GM23338 (cell line): ENCODE measurements at regions not wholly inside any gene's neighbourhood (a gene's known extent, or its start where the extent isn't known, plus 50 kb on each side); places are given as distances from the start of the nearest gene placed in this dataset.

Experiments
- ATAC-seq: fragments of 200-7000 bp; cut with Tn5 transposase; 3 replicates; pipeline ENCODE4 v1.9.1; 2020
- DNase-seq: peaks from one replicate; pipeline ENCODE4 v3.0.0-alpha.2; 2015; ENCODE audit warnings: low spot score
- H2AFZ ChIP-seq: fragments of 200-600 bp; sonication (generic); 2 replicates; pipeline ENCODE4 v1.8.0; 2016; ENCODE audit warnings: antibody characterized with exemption, mild to moderate bottlenecking, moderate library complexity
- H3F3A ChIP-seq: fragments of 200-600 bp; sonication (generic); replicated peaks from 2 replicates; pipeline ENCODE4 v1.8.0; 2017; ENCODE audit warnings: antibody characterized with exemption, mixed run types, low read depth
- H3K27ac ChIP-seq: fragments of 200-600 bp; sonication (generic); 2 replicates; pipeline ENCODE4 v1.6.1; 2016; ENCODE audit warnings: low read depth
- H3K27me3 ChIP-seq: fragments of 200-600 bp; sonication (generic); 2 replicates; pipeline ENCODE4 v1.8.0; 2016; ENCODE audit warnings: mild to moderate bottlenecking, mixed run types, moderate library complexity; ENCODE audit not compliant: insufficient read depth
- H3K36me3 ChIP-seq: fragments of 200-600 bp; sonication (generic); 2 replicates; pipeline ENCODE4 v1.8.0; 2016; ENCODE audit warnings: mild to moderate bottlenecking; ENCODE audit not compliant: insufficient read depth
- H3K4me1 ChIP-seq: fragments of 200-600 bp; sonication (generic); 2 replicates; pipeline ENCODE4 v1.8.0; 2016; ENCODE audit warnings: mild to moderate bottlenecking, moderate library complexity; ENCODE audit not compliant: insufficient read depth
- H3K4me2 ChIP-seq: fragments of 200-600 bp; sonication (generic); 2 replicates; pipeline ENCODE4 v1.7.1; 2017; ENCODE audit warnings: mixed run types
- H3K4me3 ChIP-seq: fragments of 200-600 bp; sonication (generic); 2 replicates; pipeline ENCODE4 v1.6.1; 2016; ENCODE audit warnings: mixed run types
- H3K79me2 ChIP-seq: fragments of 200-600 bp; sonication (generic); replicated peaks from 2 replicates; pipeline ENCODE4 v1.8.0; 2017; ENCODE audit warnings: mild to moderate bottlenecking; ENCODE audit not compliant: insufficient read depth
- H3K9me2 ChIP-seq: fragments of 200-600 bp; sonication (generic); 2 replicates; pipeline ENCODE4 v1.8.0; 2017; ENCODE audit not compliant: insufficient read depth
- H4K20me1 ChIP-seq: fragments of 200-600 bp; sonication (generic); replicated peaks from 2 replicates; pipeline ENCODE4 v1.8.0; 2017; ENCODE audit warnings: mild to moderate bottlenecking; ENCODE audit not compliant: insufficient read depth
- H3K27ac Mint-ChIP-seq: 2 replicates; pipeline ENCODE4 v1.8.0; 2020; ENCODE audit warnings: inconsistent platforms, mild to moderate bottlenecking, moderate library complexity, mixed read lengths
- H3K27me3 Mint-ChIP-seq: 3 replicates; pipeline ENCODE4 v1.8.0; 2022; ENCODE audit warnings: low read depth, mild to moderate bottlenecking, moderate library complexity, mixed read lengths, inconsistent platforms; ENCODE audit not compliant: insufficient read depth, poor library complexity
- H3K36me3 Mint-ChIP-seq: 3 replicates; pipeline ENCODE4 v1.8.0; 2021; ENCODE audit warnings: low read depth, mild to moderate bottlenecking, inconsistent platforms, moderate library complexity, mixed read lengths
- H3K4me1 Mint-ChIP-seq: 3 replicates; pipeline ENCODE4 v1.8.0; 2020; ENCODE audit warnings: mild to moderate bottlenecking, inconsistent platforms, mixed read lengths
- H3K4me3 Mint-ChIP-seq: 3 replicates; pipeline ENCODE4 v1.8.0; 2021; ENCODE audit warnings: moderate library complexity, mild to moderate bottlenecking, inconsistent platforms, mixed read lengths
- H3K9me3 Mint-ChIP-seq: 3 replicates; pipeline ENCODE4 v1.8.0; 2020; ENCODE audit warnings: moderate library complexity, mild to moderate bottlenecking, inconsistent platforms, mixed read lengths
- EZH2 ChIP-seq: fragments of 200-600 bp; sonication (generic); IDR thresholded peaks from one replicate; pipeline ENCODE4 v1.8.0; 2017; ENCODE audit warnings: antibody characterized with exemption, mild to moderate bottlenecking, low read depth; ENCODE audit not compliant: unreplicated experiment
- EZH2phosphoT487 ChIP-seq: fragments of 200-600 bp; sonication (generic); IDR thresholded peaks from one replicate; pipeline ENCODE4 v1.8.1; 2018; ENCODE audit warnings: antibody characterized with exemption; ENCODE audit not compliant: unreplicated experiment
- JUNB ChIP-seq: IDR thresholded peaks from one replicate; pipeline ENCODE4 v1.6.1; 2016; ENCODE audit warnings: antibody characterized with exemption; ENCODE audit not compliant: unreplicated experiment
- NANOG ChIP-seq: IDR thresholded peaks from 2 replicates; pipeline ENCODE4 v1.6.1; 2016; ENCODE audit warnings: antibody characterized with exemption, borderline replicate concordance
- STAT1 ChIP-seq: IDR thresholded peaks from one replicate; pipeline ENCODE4 v1.6.1; 2016; ENCODE audit warnings: antibody characterized with exemption; ENCODE audit not compliant: unreplicated experiment
- ZNF331 ChIP-seq: fragments of 250-450 bp; sonication (Bioruptor Pico); IDR thresholded peaks from 2 replicates; pipeline ENCODE4 v1.5.0; 2020; ENCODE audit warnings: low read depth, mild to moderate bottlenecking, moderate library complexity
- TF ChIP-seq, protein P1 (sequence below): IDR thresholded peaks from one replicate; pipeline ENCODE4 v1.6.1; 2018; ENCODE audit warnings: antibody characterized with exemption; ENCODE audit not compliant: unreplicated experiment
- TF ChIP-seq, protein P2 (sequence below): fragments of 250-450 bp; sonication (Bioruptor Pico); IDR thresholded peaks from 2 replicates; pipeline ENCODE4 v1.5.0; 2020; ENCODE audit warnings: mild to moderate bottlenecking, moderate library complexity
- TF ChIP-seq, protein P3 (sequence below): IDR thresholded peaks from 2 replicates; pipeline ENCODE4 v1.6.1; 2016; ENCODE audit warnings: antibody characterized with exemption
- TF ChIP-seq, protein P4 (sequence below), 2 experiments: fragments of 200-600 bp in 1 of 2; sonication (generic) in 1 of 2; conservative IDR thresholded peaks; 2 replicates each; pipeline versions ENCODE4 v1.5.1 to v1.6.1; 2016 to 2017; ENCODE audit warnings: antibody characterized with exemption in 2 of 2, low read depth in 2 of 2, mild to moderate bottlenecking in 2 of 2, moderate library complexity in 1 of 2

DNA sequence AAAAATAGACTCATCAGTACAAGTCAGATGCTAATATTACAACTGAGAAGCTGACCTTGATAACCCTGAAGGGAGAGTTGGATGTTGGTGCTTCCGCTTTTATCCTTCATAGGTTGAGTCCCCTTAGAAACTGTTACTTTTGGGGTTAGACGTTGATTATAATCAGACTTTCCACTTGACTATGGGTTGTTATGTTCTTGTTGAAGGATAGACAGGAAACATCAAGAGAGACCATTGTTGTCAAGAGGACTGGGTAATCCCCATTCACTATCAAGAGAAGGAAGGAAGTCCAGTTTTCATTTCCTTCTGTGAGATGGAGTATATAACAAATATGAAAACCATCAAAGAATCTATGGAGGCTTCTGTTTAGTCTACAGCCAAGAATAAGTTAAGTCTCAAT, 229.9 kb upstream of the AFF2 start:
- no peaks in the 10 kb centered on the region for H3F3A ChIP-seq
- DNase-seq: no peak
- no peak overlapping the region for H3K4me3 Mint-ChIP-seq
- no peaks in the 10 kb centered on the region for H3K36me3 ChIP-seq
- H3K79me2 ChIP-seq: no peaks in the 10 kb centered on the region
- H3K27ac ChIP-seq: no peak overlapping the region
- no peak overlapping the region for H2AFZ ChIP-seq
- TF ChIP-seq STAT1 (no peak), ZNF331 (CRISPR knock-in tag) (no peak), EZH2phosphoT487 (no peak), NANOG (no peak), EZH2 (no peak), JUNB (no peak)
- TF ChIP-seq, protein P1, sequence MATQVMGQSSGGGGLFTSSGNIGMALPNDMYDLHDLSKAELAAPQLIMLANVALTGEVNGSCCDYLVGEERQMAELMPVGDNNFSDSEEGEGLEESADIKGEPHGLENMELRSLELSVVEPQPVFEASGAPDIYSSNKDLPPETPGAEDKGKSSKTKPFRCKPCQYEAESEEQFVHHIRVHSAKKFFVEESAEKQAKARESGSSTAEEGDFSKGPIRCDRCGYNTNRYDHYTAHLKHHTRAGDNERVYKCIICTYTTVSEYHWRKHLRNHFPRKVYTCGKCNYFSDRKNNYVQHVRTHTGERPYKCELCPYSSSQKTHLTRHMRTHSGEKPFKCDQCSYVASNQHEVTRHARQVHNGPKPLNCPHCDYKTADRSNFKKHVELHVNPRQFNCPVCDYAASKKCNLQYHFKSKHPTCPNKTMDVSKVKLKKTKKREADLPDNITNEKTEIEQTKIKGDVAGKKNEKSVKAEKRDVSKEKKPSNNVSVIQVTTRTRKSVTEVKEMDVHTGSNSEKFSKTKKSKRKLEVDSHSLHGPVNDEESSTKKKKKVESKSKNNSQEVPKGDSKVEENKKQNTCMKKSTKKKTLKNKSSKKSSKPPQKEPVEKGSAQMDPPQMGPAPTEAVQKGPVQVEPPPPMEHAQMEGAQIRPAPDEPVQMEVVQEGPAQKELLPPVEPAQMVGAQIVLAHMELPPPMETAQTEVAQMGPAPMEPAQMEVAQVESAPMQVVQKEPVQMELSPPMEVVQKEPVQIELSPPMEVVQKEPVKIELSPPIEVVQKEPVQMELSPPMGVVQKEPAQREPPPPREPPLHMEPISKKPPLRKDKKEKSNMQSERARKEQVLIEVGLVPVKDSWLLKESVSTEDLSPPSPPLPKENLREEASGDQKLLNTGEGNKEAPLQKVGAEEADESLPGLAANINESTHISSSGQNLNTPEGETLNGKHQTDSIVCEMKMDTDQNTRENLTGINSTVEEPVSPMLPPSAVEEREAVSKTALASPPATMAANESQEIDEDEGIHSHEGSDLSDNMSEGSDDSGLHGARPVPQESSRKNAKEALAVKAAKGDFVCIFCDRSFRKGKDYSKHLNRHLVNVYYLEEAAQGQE: no peak
- TF ChIP-seq, protein P2, sequence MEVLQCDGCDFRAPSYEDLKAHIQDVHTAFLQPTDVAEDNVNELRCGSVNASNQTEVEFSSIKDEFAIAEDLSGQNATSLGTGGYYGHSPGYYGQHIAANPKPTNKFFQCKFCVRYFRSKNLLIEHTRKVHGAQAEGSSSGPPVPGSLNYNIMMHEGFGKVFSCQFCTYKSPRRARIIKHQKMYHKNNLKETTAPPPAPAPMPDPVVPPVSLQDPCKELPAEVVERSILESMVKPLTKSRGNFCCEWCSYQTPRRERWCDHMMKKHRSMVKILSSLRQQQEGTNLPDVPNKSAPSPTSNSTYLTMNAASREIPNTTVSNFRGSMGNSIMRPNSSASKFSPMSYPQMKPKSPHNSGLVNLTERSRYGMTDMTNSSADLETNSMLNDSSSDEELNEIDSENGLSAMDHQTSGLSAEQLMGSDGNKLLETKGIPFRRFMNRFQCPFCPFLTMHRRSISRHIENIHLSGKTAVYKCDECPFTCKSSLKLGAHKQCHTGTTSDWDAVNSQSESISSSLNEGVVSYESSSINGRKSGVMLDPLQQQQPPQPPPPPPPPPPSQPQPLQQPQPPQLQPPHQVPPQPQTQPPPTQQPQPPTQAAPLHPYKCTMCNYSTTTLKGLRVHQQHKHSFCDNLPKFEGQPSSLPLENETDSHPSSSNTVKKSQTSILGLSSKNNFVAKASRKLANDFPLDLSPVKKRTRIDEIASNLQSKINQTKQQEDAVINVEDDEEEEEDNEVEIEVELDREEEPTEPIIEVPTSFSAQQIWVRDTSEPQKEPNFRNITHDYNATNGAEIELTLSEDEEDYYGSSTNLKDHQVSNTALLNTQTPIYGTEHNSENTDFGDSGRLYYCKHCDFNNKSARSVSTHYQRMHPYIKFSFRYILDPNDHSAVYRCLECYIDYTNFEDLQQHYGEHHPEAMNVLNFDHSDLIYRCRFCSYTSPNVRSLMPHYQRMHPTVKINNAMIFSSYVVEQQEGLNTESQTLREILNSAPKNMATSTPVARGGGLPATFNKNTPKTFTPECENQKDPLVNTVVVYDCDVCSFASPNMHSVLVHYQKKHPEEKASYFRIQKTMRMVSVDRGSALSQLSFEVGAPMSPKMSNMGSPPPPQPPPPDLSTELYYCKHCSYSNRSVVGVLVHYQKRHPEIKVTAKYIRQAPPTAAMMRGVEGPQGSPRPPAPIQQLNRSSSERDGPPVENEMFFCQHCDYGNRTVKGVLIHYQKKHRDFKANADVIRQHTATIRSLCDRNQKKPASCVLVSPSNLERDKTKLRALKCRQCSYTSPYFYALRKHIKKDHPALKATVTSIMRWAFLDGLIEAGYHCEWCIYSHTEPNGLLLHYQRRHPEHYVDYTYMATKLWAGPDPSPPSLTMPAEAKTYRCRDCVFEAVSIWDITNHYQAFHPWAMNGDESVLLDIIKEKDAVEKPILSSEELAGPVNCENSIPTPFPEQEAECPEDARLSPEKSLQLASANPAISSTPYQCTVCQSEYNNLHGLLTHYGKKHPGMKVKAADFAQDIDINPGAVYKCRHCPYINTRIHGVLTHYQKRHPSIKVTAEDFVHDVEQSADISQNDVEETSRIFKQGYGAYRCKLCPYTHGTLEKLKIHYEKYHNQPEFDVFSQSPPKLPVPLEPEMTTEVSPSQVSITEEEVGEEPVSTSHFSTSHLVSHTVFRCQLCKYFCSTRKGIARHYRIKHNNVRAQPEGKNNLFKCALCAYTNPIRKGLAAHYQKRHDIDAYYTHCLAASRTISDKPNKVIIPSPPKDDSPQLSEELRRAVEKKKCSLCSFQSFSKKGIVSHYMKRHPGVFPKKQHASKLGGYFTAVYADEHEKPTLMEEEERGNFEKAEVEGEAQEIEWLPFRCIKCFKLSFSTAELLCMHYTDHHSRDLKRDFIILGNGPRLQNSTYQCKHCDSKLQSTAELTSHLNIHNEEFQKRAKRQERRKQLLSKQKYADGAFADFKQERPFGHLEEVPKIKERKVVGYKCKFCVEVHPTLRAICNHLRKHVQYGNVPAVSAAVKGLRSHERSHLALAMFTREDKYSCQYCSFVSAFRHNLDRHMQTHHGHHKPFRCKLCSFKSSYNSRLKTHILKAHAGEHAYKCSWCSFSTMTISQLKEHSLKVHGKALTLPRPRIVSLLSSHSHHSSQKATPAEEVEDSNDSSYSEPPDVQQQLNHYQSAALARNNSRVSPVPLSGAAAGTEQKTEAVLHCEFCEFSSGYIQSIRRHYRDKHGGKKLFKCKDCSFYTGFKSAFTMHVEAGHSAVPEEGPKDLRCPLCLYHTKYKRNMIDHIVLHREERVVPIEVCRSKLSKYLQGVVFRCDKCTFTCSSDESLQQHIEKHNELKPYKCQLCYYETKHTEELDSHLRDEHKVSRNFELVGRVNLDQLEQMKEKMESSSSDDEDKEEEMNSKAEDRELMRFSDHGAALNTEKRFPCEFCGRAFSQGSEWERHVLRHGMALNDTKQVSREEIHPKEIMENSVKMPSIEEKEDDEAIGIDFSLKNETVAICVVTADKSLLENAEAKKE (CRISPR knock-in tag): no peak
- TF ChIP-seq, protein P3, sequence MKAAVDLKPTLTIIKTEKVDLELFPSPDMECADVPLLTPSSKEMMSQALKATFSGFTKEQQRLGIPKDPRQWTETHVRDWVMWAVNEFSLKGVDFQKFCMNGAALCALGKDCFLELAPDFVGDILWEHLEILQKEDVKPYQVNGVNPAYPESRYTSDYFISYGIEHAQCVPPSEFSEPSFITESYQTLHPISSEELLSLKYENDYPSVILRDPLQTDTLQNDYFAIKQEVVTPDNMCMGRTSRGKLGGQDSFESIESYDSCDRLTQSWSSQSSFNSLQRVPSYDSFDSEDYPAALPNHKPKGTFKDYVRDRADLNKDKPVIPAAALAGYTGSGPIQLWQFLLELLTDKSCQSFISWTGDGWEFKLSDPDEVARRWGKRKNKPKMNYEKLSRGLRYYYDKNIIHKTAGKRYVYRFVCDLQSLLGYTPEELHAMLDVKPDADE: no peak
- TF ChIP-seq, protein P4, sequence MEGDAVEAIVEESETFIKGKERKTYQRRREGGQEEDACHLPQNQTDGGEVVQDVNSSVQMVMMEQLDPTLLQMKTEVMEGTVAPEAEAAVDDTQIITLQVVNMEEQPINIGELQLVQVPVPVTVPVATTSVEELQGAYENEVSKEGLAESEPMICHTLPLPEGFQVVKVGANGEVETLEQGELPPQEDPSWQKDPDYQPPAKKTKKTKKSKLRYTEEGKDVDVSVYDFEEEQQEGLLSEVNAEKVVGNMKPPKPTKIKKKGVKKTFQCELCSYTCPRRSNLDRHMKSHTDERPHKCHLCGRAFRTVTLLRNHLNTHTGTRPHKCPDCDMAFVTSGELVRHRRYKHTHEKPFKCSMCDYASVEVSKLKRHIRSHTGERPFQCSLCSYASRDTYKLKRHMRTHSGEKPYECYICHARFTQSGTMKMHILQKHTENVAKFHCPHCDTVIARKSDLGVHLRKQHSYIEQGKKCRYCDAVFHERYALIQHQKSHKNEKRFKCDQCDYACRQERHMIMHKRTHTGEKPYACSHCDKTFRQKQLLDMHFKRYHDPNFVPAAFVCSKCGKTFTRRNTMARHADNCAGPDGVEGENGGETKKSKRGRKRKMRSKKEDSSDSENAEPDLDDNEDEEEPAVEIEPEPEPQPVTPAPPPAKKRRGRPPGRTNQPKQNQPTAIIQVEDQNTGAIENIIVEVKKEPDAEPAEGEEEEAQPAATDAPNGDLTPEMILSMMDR (conservative IDR thresholded peaks at IDR 0.05; ENCODE audit: low read depth in 2 of 2): no peak
- no peaks in the 10 kb centered on the region for H3K4me1 ChIP-seq
- H3K4me3 ChIP-seq: no peak overlapping the region
- H3K4me2 ChIP-seq: no peak overlapping the region
- no peaks in the 10 kb centered on the region for H3K9me3 Mint-ChIP-seq
- no peaks in the 10 kb centered on the region for H3K9me2 ChIP-seq
- H3K27me3 ChIP-seq: no peaks in the 10 kb centered on the region
- H4K20me1 ChIP-seq: no peaks in the 10 kb centered on the region
- ATAC-seq: no peak
- no peak overlapping the region for H3K27ac Mint-ChIP-seq
- H3K27me3 Mint-ChIP-seq: peaks cover 2% of the 10 kb centered on the region
- no peaks in the 10 kb centered on the region for H3K36me3 Mint-ChIP-seq
- no peaks in the 10 kb centered on the region for H3K4me1 Mint-ChIP-seq
